ENCODE measurements at regions not wholly inside any gene's neighbourhood (a gene's known extent, or its start where the extent isn't known, plus 50 kb on each side); places are given as distances from the start of the nearest gene placed in this dataset.
A peak's percentile ranks its signal among the peaks of the same experiment; 100 is the strongest.
"Not testable (repeated sequence)": the region's sequence is repeated elsewhere in the genome, so short reads cannot be mapped to it uniquely, and the experiment has no call there.

DNA sequence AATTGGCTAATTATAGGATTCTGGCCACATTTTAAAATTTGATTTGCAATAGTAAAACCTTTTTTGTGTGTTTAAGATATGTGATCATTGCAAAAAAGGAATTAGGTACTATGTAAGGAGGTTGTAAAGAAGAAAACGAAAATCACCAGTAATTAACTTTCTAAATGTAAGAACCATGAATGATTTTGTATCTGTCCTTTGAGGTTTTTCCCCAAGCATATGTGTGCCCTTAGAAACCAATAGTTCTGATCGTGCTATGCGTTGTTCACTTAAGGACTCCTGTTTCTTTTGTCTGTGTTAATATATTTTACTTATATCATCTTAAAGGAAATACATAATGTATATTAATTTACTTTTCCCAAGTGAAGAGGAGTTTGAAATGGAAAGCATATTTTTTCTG is 410.2 kb downstream of the PSAT1 start:
- no peak overlapping the region for H3K9ac ChIP-seq (ENCODE audit: low read depth, low read length)
- 0 out of 2 replicates have a peak, but pooled peaks cover 3% of the 10 kb centered on the region for H3K4me1 ChIP-seq (ENCODE audit: control insufficient read depth, insufficient read depth, low read length)
- H3K27ac ChIP-seq (ENCODE audit: low read depth, low read length) = no peak overlapping the region
- no peak overlapping the region for H3K4me3 ChIP-seq (ENCODE audit: low read depth, low read length)
- H3K9me3 ChIP-seq (ENCODE audit: control insufficient read depth, insufficient read depth, low read length) = no peaks in the 10 kb centered on the region
- H3K27me3 ChIP-seq (ENCODE audit: control insufficient read depth, insufficient read depth, low read length) = no peaks in the 10 kb centered on the region
- no peaks in the 10 kb centered on the region for H3K36me3 ChIP-seq (ENCODE audit: control insufficient read depth, insufficient read depth, low read length)

DNA sequence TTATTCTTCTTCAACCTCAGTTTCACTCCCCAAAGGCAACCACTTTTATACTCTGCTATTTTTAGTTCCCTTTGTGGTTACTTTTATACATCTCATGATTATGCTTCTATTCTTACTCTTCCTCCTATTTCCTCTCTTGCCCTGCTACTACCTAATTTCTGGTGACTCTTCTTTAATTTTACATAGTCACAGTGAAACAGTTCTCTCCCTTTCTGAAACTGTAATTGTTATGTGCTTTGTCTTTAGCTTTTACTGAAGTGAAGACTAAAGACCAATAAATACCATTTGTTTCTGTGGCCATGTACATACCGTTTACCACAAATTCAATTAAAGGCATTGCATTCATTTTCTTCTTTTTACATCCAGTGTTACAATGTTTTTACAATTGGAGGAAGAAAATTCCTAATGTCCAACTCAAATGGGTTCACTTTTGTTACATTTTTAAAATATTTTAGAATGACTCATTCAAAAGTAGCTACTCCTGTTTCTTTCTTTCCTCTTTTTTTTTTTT is 410.6 kb downstream of the PSAT1 start:
- H3K9me3 ChIP-seq (ENCODE audit: control insufficient read depth, insufficient read depth, low read length) = no peaks in the 10 kb centered on the region
- peaks cover 7% of the 10 kb centered on the region for H3K4me1 ChIP-seq (ENCODE audit: control insufficient read depth, insufficient read depth, low read length)
- no peaks in the 10 kb centered on the region for H3K36me3 ChIP-seq (ENCODE audit: control insufficient read depth, insufficient read depth, low read length)
- no peak overlapping the region for H3K27ac ChIP-seq (ENCODE audit: low read depth, low read length)
- no peaks in the 10 kb centered on the region for H3K27me3 ChIP-seq (ENCODE audit: control insufficient read depth, insufficient read depth, low read length)
- no peak overlapping the region for H3K4me3 ChIP-seq (ENCODE audit: low read depth, low read length)
- no peak overlapping the region for H3K9ac ChIP-seq (ENCODE audit: low read depth, low read length)

DNA sequence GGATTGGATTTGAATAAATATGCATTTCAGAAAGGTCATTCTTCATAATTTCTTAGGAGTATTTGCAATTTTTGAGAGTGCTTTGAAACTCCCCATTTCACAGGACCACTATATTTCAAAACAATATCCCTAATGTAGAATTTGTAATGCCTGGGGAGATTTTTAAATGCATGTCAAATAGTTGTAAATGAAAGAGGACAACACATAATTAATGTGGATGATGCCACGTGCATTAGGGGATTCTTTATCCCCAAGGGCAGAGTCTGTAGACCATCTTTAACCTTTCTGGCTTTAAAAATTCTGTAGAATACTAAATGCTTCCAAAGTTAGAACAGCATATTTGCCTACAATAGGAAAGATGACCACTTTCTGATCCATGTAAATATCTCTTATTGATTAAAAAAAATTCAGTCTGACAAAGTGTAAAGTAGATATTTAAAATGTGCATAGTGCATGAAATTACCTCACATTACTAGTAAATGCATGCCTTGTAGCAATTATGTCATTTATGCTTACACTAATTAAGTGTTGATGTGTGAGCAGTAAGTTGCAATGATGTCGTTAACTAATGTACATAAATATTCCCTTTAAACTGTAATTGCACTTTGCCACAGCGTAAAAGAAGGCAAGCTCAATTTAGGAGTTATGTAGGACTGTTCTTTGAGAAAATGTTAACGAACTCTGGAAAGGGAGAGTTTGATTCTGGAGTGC is 416.1 kb downstream of the PSAT1 start:
- Histone ChIP-seq H3K9ac (ENCODE audit: low read depth, low read length) (no peak overlapping the region), H3K27me3 (ENCODE audit: control insufficient read depth, insufficient read depth, low read length) (no peaks in the 10 kb centered on the region), H3K4me1 (ENCODE audit: control insufficient read depth, insufficient read depth, low read length) (peaks cover 24% of the 10 kb centered on the region), H3K27ac (ENCODE audit: low read depth, low read length) (no peak overlapping the region), H3K9me3 (ENCODE audit: control insufficient read depth, insufficient read depth, low read length) (no peaks in the 10 kb centered on the region), H3K36me3 (ENCODE audit: control insufficient read depth, insufficient read depth, low read length) (no peaks in the 10 kb centered on the region), H3K4me3 (ENCODE audit: low read depth, low read length) (no peak overlapping the region)

DNA sequence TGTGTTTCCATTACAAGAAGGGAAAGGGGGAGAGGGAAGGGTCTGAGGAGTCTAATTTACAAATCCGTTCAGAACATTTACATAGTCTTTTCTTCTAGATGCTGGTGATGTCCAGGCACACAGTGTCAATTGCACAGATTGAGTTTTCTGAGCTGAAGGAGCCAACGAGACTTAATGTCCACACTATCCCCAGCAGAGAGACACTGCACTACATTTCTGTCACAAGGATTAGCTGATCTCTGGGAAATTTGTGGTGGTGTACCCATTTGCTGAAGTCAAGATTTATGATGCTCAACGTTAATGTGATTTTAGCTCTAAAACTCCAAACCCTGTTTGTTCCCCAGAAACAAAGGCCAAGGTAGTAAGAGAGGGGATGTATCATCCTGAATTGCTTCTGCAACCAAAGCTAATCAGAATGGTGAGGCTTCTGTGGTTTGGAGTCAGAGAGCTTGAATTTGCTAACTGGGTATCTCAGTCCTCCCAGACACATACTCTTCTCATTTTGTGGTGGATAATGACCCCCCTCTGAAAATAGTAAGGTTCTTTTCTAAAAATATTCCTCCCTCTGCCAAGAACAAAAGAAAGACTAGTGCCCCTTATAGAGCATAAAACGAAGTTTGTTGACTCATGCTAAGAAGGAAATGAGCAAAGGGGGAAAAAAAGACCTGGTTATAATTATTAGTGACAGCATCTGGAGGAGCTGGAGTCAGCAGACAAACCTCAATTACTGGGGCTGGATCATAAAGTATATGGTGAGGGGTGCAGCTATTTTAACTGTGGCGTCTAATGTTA is 416.9 kb downstream of the PSAT1 start:
- Histone ChIP-seq H3K27me3 (ENCODE audit: control insufficient read depth, insufficient read depth, low read length) (no peaks in the 10 kb centered on the region), H3K4me1 (ENCODE audit: control insufficient read depth, insufficient read depth, low read length) (peaks cover 24% of the 10 kb centered on the region), H3K9ac (ENCODE audit: low read depth, low read length) (no peak overlapping the region), H3K36me3 (ENCODE audit: control insufficient read depth, insufficient read depth, low read length) (no peaks in the 10 kb centered on the region), H3K9me3 (ENCODE audit: control insufficient read depth, insufficient read depth, low read length) (no peaks in the 10 kb centered on the region), H3K27ac (ENCODE audit: low read depth, low read length) (peak overlapping the region; percentile 31), H3K4me3 (ENCODE audit: low read depth, low read length) (no peak overlapping the region)

DNA sequence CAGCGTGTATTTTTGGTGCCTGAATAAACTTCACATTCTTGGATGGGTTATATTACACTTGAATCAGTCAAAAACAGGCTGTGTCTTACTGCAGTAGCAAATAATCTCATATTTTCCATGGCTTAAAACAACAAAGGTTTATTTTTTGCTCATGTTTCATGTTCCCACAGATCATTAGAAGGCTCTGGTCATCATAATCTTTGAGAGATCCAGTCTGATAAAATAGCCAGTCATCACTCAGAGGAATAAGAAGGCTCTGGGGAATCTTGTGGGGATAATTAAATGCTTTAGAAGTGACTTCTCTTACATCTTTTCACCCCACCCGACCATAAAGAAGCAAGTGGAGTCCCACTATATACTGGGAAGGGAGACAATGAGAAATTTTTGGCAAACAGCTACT is 417.7 kb downstream of the PSAT1 start:
- no peak overlapping the region for H3K27ac ChIP-seq (ENCODE audit: low read depth, low read length)
- no peak overlapping the region for H3K4me3 ChIP-seq (ENCODE audit: low read depth, low read length)
- no peaks in the 10 kb centered on the region for H3K9me3 ChIP-seq (ENCODE audit: control insufficient read depth, insufficient read depth, low read length)
- H3K9ac ChIP-seq (ENCODE audit: low read depth, low read length) = no peak overlapping the region
- H3K27me3 ChIP-seq (ENCODE audit: control insufficient read depth, insufficient read depth, low read length) = no peaks in the 10 kb centered on the region
- peaks cover 24% of the 10 kb centered on the region for H3K4me1 ChIP-seq (ENCODE audit: control insufficient read depth, insufficient read depth, low read length)
- no peaks in the 10 kb centered on the region for H3K36me3 ChIP-seq (ENCODE audit: control insufficient read depth, insufficient read depth, low read length)

DNA sequence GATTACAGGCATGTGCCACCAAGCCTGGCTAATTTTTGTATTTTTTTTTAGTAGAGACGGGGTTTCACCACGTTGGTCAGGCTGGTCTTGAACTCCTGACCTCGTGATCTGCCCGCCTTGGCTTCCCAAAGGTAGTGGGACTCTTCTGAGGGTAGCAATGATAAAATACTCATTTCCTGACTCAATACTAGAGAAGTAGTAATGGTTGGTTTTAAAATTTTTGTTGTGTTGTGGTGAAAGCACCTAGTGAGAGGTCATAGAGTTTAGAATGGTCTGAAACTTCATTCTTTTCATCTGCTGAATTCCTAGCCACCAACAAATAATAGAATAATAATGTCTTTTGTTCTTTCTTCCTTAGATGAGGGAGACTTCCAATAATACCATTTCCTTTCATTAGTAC is 422.1 kb downstream of the PSAT1 start:
- H3K27ac ChIP-seq (ENCODE audit: low read depth, low read length); H3K9me3 ChIP-seq (ENCODE audit: control insufficient read depth, insufficient read depth, low read length); H3K27me3 ChIP-seq (ENCODE audit: control insufficient read depth, insufficient read depth, low read length); H3K4me3 ChIP-seq (ENCODE audit: low read depth, low read length); H3K36me3 ChIP-seq (ENCODE audit: control insufficient read depth, insufficient read depth, low read length); H3K9ac ChIP-seq (ENCODE audit: low read depth, low read length); H3K4me1 ChIP-seq (ENCODE audit: control insufficient read depth, insufficient read depth, low read length): not testable (repeated sequence)

DNA sequence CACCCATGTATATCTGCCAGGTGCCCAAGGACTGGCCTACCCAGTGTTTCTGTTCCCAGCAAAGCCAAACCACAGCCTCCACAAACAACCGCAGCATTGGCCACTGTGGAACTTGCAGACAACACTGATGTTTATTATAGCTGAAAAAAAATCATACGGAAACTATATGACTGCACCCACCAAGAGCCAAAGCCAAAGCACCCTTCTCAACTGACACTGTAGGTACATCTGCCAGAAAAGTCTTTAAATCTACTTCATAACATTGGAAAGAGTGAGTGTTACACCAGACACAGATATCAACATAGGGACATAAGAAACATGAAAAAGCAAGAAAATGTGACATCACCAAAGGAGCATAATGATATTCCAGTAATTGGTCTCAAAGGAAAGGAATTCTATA is 428.0 kb downstream of the PSAT1 start:
- no peaks in the 10 kb centered on the region for H3K27me3 ChIP-seq (ENCODE audit: control insufficient read depth, insufficient read depth, low read length)
- no peak overlapping the region for H3K9ac ChIP-seq (ENCODE audit: low read depth, low read length)
- no peaks in the 10 kb centered on the region for H3K36me3 ChIP-seq (ENCODE audit: control insufficient read depth, insufficient read depth, low read length)
- H3K27ac ChIP-seq (ENCODE audit: low read depth, low read length) = no peak overlapping the region
- no peak overlapping the region for H3K4me3 ChIP-seq (ENCODE audit: low read depth, low read length)
- peaks cover 6% of the 10 kb centered on the region; the same call in 1 of the 2 replicates for H3K9me3 ChIP-seq (ENCODE audit: control insufficient read depth, insufficient read depth, low read length)
- peaks cover 12% of the 10 kb centered on the region for H3K4me1 ChIP-seq (ENCODE audit: control insufficient read depth, insufficient read depth, low read length)

DNA sequence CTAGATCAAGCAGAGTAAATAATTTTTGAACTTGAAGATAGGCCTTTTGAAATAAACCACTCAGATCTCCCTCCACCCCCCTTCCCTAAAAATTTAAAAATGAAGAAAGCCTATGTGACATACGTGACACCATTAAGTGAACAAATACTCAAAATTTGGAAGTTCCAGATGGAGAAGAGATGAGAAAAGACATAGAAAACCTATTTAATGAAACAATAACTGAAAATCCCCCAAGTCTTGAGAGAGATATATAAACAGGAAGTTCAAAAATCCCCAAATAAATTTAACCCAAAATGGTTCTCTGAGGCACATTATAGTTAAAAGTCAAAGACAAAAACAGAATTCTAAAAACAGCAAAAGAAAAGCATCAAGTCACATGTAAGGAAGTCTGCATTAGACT is 428.6 kb downstream of the PSAT1 start:
- H3K4me1 ChIP-seq (ENCODE audit: control insufficient read depth, insufficient read depth, low read length) = peaks cover 12% of the 10 kb centered on the region
- no peak overlapping the region for H3K9ac ChIP-seq (ENCODE audit: low read depth, low read length)
- H3K9me3 ChIP-seq (ENCODE audit: control insufficient read depth, insufficient read depth, low read length) = peaks cover 6% of the 10 kb centered on the region; the same call in 1 of the 2 replicates
- H3K27ac ChIP-seq (ENCODE audit: low read depth, low read length) = no peak overlapping the region
- H3K4me3 ChIP-seq (ENCODE audit: low read depth, low read length) = no peak overlapping the region
- H3K36me3 ChIP-seq (ENCODE audit: control insufficient read depth, insufficient read depth, low read length) = no peaks in the 10 kb centered on the region
- H3K27me3 ChIP-seq (ENCODE audit: control insufficient read depth, insufficient read depth, low read length) = no peaks in the 10 kb centered on the region

DNA sequence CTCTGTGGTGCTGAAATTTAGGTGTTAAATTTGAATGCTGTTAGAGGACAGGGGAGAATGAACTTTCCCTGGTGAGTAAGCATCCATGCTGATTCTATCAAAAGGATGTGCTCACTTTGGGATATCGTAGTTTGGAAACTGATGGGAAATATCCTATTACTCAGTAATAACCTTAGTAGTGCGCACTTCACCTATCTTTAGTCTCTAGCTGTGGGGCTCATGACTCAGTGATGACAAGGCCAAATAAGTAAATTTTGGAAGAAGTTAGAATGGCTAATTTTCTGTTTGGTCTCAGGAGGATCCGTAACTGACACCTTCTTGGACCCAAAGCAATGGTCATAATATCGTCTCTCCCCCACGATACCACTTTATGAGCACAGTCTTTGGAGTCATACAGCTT is 448.4 kb downstream of the PSAT1 start:
- Histone ChIP-seq H3K4me3 (ENCODE audit: low read depth, low read length) (no peak overlapping the region), H3K27me3 (ENCODE audit: control insufficient read depth, insufficient read depth, low read length) (no peaks in the 10 kb centered on the region), H3K9me3 (ENCODE audit: control insufficient read depth, insufficient read depth, low read length) (no peaks in the 10 kb centered on the region), H3K4me1 (ENCODE audit: control insufficient read depth, insufficient read depth, low read length) (no peaks in the 10 kb centered on the region), H3K27ac (ENCODE audit: low read depth, low read length) (no peak overlapping the region), H3K36me3 (ENCODE audit: control insufficient read depth, insufficient read depth, low read length) (no peaks in the 10 kb centered on the region), H3K9ac (ENCODE audit: low read depth, low read length) (no peak overlapping the region)

DNA sequence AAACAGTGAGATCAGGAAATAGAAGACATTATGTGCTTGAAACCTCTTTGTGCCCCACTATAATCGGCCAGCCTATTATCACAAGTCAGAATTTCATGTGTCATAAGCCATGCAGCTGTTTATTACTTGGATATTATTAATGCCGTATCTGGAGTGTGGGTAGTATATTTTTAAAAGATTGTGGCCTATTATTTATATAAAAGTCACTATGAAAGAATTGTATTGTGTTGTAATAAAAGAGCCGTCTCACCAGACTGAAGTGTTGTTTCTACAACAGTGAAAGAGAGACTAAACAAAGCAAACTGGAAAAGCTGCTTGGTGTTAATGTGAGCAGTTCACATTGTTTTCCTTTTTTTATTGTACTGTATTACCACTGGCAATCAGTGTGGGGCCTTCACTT is 449.1 kb downstream of the PSAT1 start:
- no peak overlapping the region for H3K27ac ChIP-seq (ENCODE audit: low read depth, low read length)
- H3K9me3 ChIP-seq (ENCODE audit: control insufficient read depth, insufficient read depth, low read length) = no peaks in the 10 kb centered on the region

DNA sequence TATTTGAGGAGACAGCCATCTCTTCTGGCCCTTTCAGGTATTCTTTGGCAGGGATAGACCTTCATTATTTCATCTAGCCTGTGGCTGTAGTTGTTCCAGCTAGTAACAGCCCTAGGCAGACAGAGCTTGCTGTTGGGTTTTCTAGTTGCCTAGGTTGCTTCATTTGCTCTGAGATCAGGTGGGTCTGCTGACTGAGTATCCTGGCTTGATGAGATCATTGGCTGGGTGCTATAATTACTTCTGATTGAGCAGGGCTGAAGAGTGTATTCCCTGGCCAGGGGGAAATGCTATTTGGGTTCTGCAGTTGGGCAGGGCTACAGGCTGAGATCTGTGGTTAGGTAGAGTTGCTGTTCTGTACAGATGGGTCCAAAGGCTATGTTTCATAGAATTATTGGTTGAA is 456.1 kb downstream of the PSAT1 start:
- H3K27ac ChIP-seq (ENCODE audit: low read depth, low read length) = no peak overlapping the region
- H3K9me3 ChIP-seq (ENCODE audit: control insufficient read depth, insufficient read depth, low read length) = no peaks in the 10 kb centered on the region
- H3K36me3 ChIP-seq (ENCODE audit: control insufficient read depth, insufficient read depth, low read length) = no peaks in the 10 kb centered on the region
- no peak overlapping the region for H3K4me3 ChIP-seq (ENCODE audit: low read depth, low read length)
- H3K9ac ChIP-seq (ENCODE audit: low read depth, low read length) = no peak overlapping the region
- no peaks in the 10 kb centered on the region for H3K27me3 ChIP-seq (ENCODE audit: control insufficient read depth, insufficient read depth, low read length)
- no peaks in the 10 kb centered on the region for H3K4me1 ChIP-seq (ENCODE audit: control insufficient read depth, insufficient read depth, low read length)

More for the DNA sequence above, 449.1 kb downstream of the PSAT1 start:
- no peaks in the 10 kb centered on the region for H3K36me3 ChIP-seq (ENCODE audit: control insufficient read depth, insufficient read depth, low read length)
- H3K4me3 ChIP-seq (ENCODE audit: low read depth, low read length) = no peak overlapping the region
- H3K9ac ChIP-seq (ENCODE audit: low read depth, low read length) = no peak overlapping the region
- no peaks in the 10 kb centered on the region for H3K27me3 ChIP-seq (ENCODE audit: control insufficient read depth, insufficient read depth, low read length)
- no peaks in the 10 kb centered on the region for H3K4me1 ChIP-seq (ENCODE audit: control insufficient read depth, insufficient read depth, low read length)

Data from HUES48 (cell line).